CD4-positive, CD25-positive, alpha-beta regulatory T cell (primary cell): ENCODE measurements at regions not wholly inside any gene's neighbourhood (a gene's known extent, or its start where the extent isn't known, plus 50 kb on each side); places are given as distances from the start of the nearest gene placed in this dataset.

Experiments used
- ATAC-seq, 2 donors: fragments of 150-1000 bp; cut with Tn5 transposase; one replicate each; pipeline ENCODE4 v1.10.0; 2021; ENCODE audit warnings: low read depth in 2 of 2, moderate number of reproducible peaks in 2 of 2, moderate library complexity in 1 of 2
- DNase-seq, 3 donors: peaks; one replicate each; pipeline versions ENCODE4 v3.0.0 to v3.0.0-alpha.2; 2012 to 2022; ENCODE audit warnings: mixed read lengths in 1 of 3
- H3K27ac ChIP-seq: one replicate; pipeline ENCODE4 v1.7.0; 2013; ENCODE audit warnings: mild to moderate bottlenecking, low read length; ENCODE audit not compliant: insufficient read depth, poor library complexity, severe bottlenecking
- H3K27me3 ChIP-seq: one replicate; pipeline ENCODE4 v1.7.0; 2013; ENCODE audit warnings: low read length; ENCODE audit not compliant: control insufficient read depth, insufficient read depth
- H3K36me3 ChIP-seq: one replicate; pipeline ENCODE4 v1.7.0; 2013; ENCODE audit warnings: mild to moderate bottlenecking, low read length, moderate library complexity; ENCODE audit not compliant: control insufficient read depth, insufficient read depth
- H3K4me1 ChIP-seq: 2 replicates; pipeline ENCODE4 v1.7.0; 2013; ENCODE audit warnings: mild to moderate bottlenecking, low read length; ENCODE audit not compliant: insufficient read depth, control insufficient read depth, poor library complexity, severe bottlenecking
- H3K4me3 ChIP-seq: one replicate; pipeline ENCODE4 v1.7.0; 2013; ENCODE audit warnings: low read depth, mild to moderate bottlenecking, low read length, moderate library complexity
- H3K9me3 ChIP-seq, 2 experiments: 1 replicate in 1 of 2; 2 replicates in 1 of 2; pipeline ENCODE4 v1.7.0; 2013; ENCODE audit warnings: low read length in 2 of 2, mild to moderate bottlenecking in 1 of 2, moderate library complexity in 1 of 2; ENCODE audit not compliant: control insufficient read depth in 2 of 2
- H3K27ac Mint-ChIP-seq, 3 donors: one replicate each; pipeline ENCODE4 v1.8.0; 2020 to 2022; ENCODE audit warnings: mild to moderate bottlenecking in 3 of 3, mixed read lengths in 3 of 3, moderate library complexity in 2 of 3
- H3K27me3 Mint-ChIP-seq: one replicate; pipeline ENCODE4 v1.8.0; 2022; ENCODE audit warnings: mild to moderate bottlenecking, mixed read lengths
- H3K36me3 Mint-ChIP-seq: one replicate; pipeline ENCODE4 v1.8.0; 2020; ENCODE audit warnings: mixed read lengths
- H3K4me1 Mint-ChIP-seq, 4 donors: one replicate each; pipeline ENCODE4 v1.8.0; 2020 to 2022; ENCODE audit warnings: mixed read lengths in 4 of 4, mild to moderate bottlenecking in 1 of 4
- H3K4me3 Mint-ChIP-seq, 4 donors: one replicate each; pipeline ENCODE4 v1.8.0; 2020 to 2022; ENCODE audit warnings: mild to moderate bottlenecking in 4 of 4, mixed read lengths in 4 of 4, moderate library complexity in 3 of 4
- H3K9me3 Mint-ChIP-seq, 7 donors: one replicate each; pipeline ENCODE4 v1.8.0; 2020 to 2022; ENCODE audit warnings: mixed read lengths in 7 of 7, mild to moderate bottlenecking in 3 of 7, moderate library complexity in 2 of 7

- H3K4me3 Mint-ChIP-seq: no peak overlapping the region
- H3K27me3 ChIP-seq: no peaks in the 10 kb centered on the region
- no peaks in the 10 kb centered on the region for H3K9me3 ChIP-seq
- no peaks in the 10 kb centered on the region for H3K27me3 Mint-ChIP-seq
- ATAC-seq: no peak
- H3K4me3 ChIP-seq: no peak overlapping the region
- no peaks in the 10 kb centered on the region for H3K36me3 ChIP-seq
- peaks cover 0 to 11% (median 6%) of the 10 kb centered on the region in 7 donors for H3K9me3 Mint-ChIP-seq
- no peaks in the 10 kb centered on the region for H3K36me3 Mint-ChIP-seq
- H3K4me1 Mint-ChIP-seq: no peaks in the 10 kb centered on the region
- H3K27ac ChIP-seq: no peak overlapping the region
- no peak for DNase-seq
- no peaks in the 10 kb centered on the region for H3K4me1 ChIP-seq
- no peak overlapping the region for H3K27ac Mint-ChIP-seq
Measured at GRCh38 chr2:145206496-145207281, 686.8 kb upstream of the ZEB2 start.

GRCh38 chr2:145203891-145204290 lies 684.0 kb upstream of the ZEB2 start:
- Mint-ChIP-seq H3K9me3 (peaks cover 0 to 5% (median 3%) of the 10 kb centered on the region in 7 donors), H3K4me3 (no peak overlapping the region), H3K27ac (no peak overlapping the region), H3K36me3 (no peaks in the 10 kb centered on the region), H3K27me3 (no peaks in the 10 kb centered on the region), H3K4me1 (no peaks in the 10 kb centered on the region)
- Histone ChIP-seq H3K27ac (no peak overlapping the region), H3K4me3 (no peak overlapping the region), H3K27me3 (no peaks in the 10 kb centered on the region), H3K36me3 (no peaks in the 10 kb centered on the region), H3K4me1 (no peaks in the 10 kb centered on the region), H3K9me3 (no peaks in the 10 kb centered on the region)
- no peak for ATAC-seq
- no peak for DNase-seq

- no peak for ATAC-seq
- H3K4me3 Mint-ChIP-seq: no peak overlapping the region
- H3K27ac Mint-ChIP-seq: no peak overlapping the region
- no peaks in the 10 kb centered on the region for H3K36me3 Mint-ChIP-seq
- no peak for DNase-seq
- H3K4me1 ChIP-seq: no peaks in the 10 kb centered on the region
- H3K36me3 ChIP-seq: no peaks in the 10 kb centered on the region
- H3K9me3 ChIP-seq: no peaks in the 10 kb centered on the region
- H3K4me1 Mint-ChIP-seq: no peaks in the 10 kb centered on the region
- no peaks in the 10 kb centered on the region for H3K27me3 Mint-ChIP-seq
- H3K27me3 ChIP-seq: no peaks in the 10 kb centered on the region
- H3K4me3 ChIP-seq: no peak overlapping the region
- H3K9me3 Mint-ChIP-seq: peaks cover 0 to 3% (median 0%) of the 10 kb centered on the region in 7 donors
- no peak overlapping the region for H3K27ac ChIP-seq
Measured at GRCh38 chr2:145199827-145200706, 680.1 kb upstream of the ZEB2 start.

- Mint-ChIP-seq H3K36me3 (no peaks in the 10 kb centered on the region), H3K4me3 (no peak overlapping the region), H3K27me3 (no peaks in the 10 kb centered on the region), H3K27ac (no peak overlapping the region), H3K4me1 (no peaks in the 10 kb centered on the region), H3K9me3 (peaks cover 0 to 1% (median 0%) of the 10 kb centered on the region in 7 donors)
- ATAC-seq: no peak
- Histone ChIP-seq H3K36me3 (no peaks in the 10 kb centered on the region), H3K4me3 (no peak overlapping the region), H3K4me1 (no peaks in the 10 kb centered on the region), H3K9me3 (no peaks in the 10 kb centered on the region), H3K27me3 (no peaks in the 10 kb centered on the region), H3K27ac (no peak overlapping the region)
- DNase-seq: no peak
Measured at GRCh38 chr2:145199042-145199441, 679.1 kb upstream of the ZEB2 start.

GRCh38 chr2:145198555-145198954 lies 678.6 kb upstream of the ZEB2 start:
- H3K4me1 Mint-ChIP-seq: no peaks in the 10 kb centered on the region
- Histone ChIP-seq H3K9me3 (no peaks in the 10 kb centered on the region), H3K27ac (no peak overlapping the region), H3K27me3 (no peaks in the 10 kb centered on the region), H3K4me3 (no peak overlapping the region), H3K4me1 (no peaks in the 10 kb centered on the region), H3K36me3 (no peaks in the 10 kb centered on the region)
- no peaks in the 10 kb centered on the region for H3K27me3 Mint-ChIP-seq
- no peaks in the 10 kb centered on the region for H3K36me3 Mint-ChIP-seq
- no peak overlapping the region for H3K27ac Mint-ChIP-seq
- no peak overlapping the region for H3K4me3 Mint-ChIP-seq
- H3K9me3 Mint-ChIP-seq: peaks cover 0 to 1% (median 0%) of the 10 kb centered on the region in 7 donors
- DNase-seq (no peak), ATAC-seq (no peak)

GRCh38 chr2:145197944-145198343 lies 678.0 kb upstream of the ZEB2 start:
- no peak overlapping the region for H3K27ac ChIP-seq
- no peaks in the 10 kb centered on the region for H3K9me3 ChIP-seq
- no peak overlapping the region for H3K27ac Mint-ChIP-seq
- H3K27me3 Mint-ChIP-seq: no peaks in the 10 kb centered on the region
- DNase-seq: no peak
- ATAC-seq: no peak
- H3K9me3 Mint-ChIP-seq: peaks cover 0 to 1% (median 0%) of the 10 kb centered on the region in 7 donors
- no peak overlapping the region for H3K4me3 ChIP-seq
- H3K36me3 ChIP-seq: no peaks in the 10 kb centered on the region
- H3K4me3 Mint-ChIP-seq: no peak overlapping the region
- H3K36me3 Mint-ChIP-seq: no peaks in the 10 kb centered on the region
- no peaks in the 10 kb centered on the region for H3K4me1 ChIP-seq
- H3K4me1 Mint-ChIP-seq: no peaks in the 10 kb centered on the region
- no peaks in the 10 kb centered on the region for H3K27me3 ChIP-seq

- H3K27me3 Mint-ChIP-seq: no peaks in the 10 kb centered on the region
- Histone ChIP-seq H3K36me3 (no peaks in the 10 kb centered on the region), H3K4me3 (no peak overlapping the region), H3K4me1 (no peaks in the 10 kb centered on the region), H3K27me3 (no peaks in the 10 kb centered on the region), H3K9me3 (no peaks in the 10 kb centered on the region), H3K27ac (no peak overlapping the region)
- H3K9me3 Mint-ChIP-seq: peaks cover 0 to 6% (median 0%) of the 10 kb centered on the region in 7 donors
- ATAC-seq (no peak), DNase-seq (no peak)
- H3K4me1 Mint-ChIP-seq: no peaks in the 10 kb centered on the region
- no peak overlapping the region for H3K27ac Mint-ChIP-seq
- no peaks in the 10 kb centered on the region for H3K36me3 Mint-ChIP-seq
- no peak overlapping the region for H3K4me3 Mint-ChIP-seq
Measured at GRCh38 chr2:145194673-145195072, 674.8 kb upstream of the ZEB2 start.
